ENCODE measurements at regions not wholly inside any gene's neighbourhood (a gene's known extent, or its start where the extent isn't known, plus 50 kb on each side); places are given as distances from the start of the nearest gene placed in this dataset.

- TF ChIP-seq CTCF (IDR thresholded peaks at IDR 0.05) (no peak), POLR2A (IDR thresholded peaks at IDR 0.05) (no peak), POLR2AphosphoS5 (IDR thresholded peaks at IDR 0.05) (no peak)
These were observed 57.2 kb upstream of the GHR start for GRCh38 chr5:42366051-42366450.
